AG09319 (cell line): ENCODE measurements at regions not wholly inside any gene's neighbourhood (a gene's known extent, or its start where the extent isn't known, plus 50 kb on each side); places are given as distances from the start of the nearest gene placed in this dataset.

Experiments
- DNase-seq: peaks from one replicate; pipeline ENCODE4 v3.0.0-alpha.2; 2010; ENCODE audit warnings: low read depth; ENCODE audit errors: extremely low read depth
- TF ChIP-seq, protein P1 (sequence below): IDR thresholded peaks from 2 replicates; pipeline ENCODE4 v1.5.1; 2011; ENCODE audit warnings: low read depth, mild to moderate bottlenecking, inconsistent platforms, low read length, moderate library complexity

DNA sequence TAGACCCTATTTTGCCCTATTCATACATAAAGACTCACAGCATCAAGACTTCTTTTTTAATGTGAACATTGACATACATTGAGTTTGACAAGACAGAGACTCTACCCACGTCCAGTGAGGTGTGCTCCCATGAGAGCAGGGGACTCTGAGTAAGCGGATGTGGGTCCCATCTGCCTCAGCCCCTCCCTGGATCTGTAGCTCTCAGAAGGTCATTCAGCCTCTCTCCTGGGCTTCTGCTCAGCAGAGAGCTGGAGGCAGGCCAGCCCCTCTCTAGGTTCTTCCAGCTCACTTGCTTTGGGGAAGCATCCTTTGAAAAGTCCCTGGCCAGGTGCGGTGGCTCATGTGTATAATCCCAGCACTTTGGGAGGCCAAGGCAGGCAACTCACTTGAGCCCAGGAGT lies 146.9 kb upstream of the ZMIZ1 start:
- no peak for DNase-seq
- TF ChIP-seq, protein P1, sequence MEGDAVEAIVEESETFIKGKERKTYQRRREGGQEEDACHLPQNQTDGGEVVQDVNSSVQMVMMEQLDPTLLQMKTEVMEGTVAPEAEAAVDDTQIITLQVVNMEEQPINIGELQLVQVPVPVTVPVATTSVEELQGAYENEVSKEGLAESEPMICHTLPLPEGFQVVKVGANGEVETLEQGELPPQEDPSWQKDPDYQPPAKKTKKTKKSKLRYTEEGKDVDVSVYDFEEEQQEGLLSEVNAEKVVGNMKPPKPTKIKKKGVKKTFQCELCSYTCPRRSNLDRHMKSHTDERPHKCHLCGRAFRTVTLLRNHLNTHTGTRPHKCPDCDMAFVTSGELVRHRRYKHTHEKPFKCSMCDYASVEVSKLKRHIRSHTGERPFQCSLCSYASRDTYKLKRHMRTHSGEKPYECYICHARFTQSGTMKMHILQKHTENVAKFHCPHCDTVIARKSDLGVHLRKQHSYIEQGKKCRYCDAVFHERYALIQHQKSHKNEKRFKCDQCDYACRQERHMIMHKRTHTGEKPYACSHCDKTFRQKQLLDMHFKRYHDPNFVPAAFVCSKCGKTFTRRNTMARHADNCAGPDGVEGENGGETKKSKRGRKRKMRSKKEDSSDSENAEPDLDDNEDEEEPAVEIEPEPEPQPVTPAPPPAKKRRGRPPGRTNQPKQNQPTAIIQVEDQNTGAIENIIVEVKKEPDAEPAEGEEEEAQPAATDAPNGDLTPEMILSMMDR: no peak

DNA sequence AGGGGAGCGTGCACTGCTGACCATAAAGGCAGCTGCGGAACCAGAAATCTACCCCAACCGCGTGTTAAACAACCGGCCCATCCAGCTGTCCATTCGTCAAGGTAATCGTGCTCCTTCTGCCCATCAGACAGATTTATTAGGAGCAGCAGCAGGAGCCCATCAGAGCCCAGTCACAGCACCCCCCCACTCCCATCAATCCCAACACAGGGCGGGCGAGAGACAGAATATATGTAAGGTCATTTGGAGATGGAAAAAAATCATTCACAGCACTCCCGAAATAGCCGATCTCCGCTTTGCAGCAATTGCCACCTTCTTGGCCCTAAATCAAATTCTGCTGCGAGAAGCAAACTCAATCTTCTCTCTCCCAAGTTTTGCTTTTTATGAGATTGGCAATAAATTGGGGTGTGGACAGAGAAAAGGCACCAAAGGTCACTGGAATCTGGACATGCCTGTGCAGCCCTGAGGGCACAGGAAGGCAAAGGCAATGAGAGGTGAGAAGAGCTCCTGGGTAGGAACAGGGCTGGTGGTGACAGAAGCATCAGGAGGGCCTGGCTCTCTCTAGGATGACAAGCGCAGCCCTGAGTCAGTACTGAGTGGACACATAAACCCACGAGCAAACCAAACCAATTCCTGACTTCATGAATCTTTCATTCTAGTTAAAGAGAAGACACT lies 145.0 kb upstream of the ZMIZ1 start:
- TF ChIP-seq, protein P1: no peak
- no peak for DNase-seq

DNA sequence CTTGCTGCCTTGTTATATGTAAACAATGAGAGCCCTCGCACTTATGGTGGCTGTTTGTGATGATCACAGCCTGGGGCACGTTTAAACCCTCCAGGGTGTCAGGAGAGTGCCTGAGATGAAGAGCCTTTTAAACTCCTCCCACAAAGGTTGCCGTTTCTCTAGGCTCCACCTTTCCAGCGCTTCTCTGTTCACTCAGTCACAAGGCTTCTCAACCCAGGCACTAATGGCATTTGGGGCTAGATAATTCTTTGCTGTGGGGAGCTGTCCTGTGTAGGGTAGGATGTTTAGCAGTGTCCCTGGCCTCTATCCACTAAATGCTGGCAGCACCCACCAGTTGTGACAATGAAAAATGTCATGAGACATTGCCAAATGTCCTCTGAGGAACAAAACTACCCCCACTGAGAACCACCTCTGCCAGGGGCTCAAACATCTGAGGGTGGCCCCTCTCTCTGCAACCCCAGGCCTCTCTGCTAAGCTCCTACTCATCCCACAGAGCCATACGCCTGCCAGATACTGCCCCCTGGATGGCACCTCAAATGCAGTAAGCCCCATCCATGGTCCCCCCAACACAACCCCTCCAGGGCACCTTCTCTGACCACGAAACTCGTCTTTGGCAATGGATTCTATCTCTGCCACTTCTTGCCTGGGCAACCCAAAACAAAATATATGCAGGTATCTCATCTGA lies 144.3 kb upstream of the ZMIZ1 start:
- DNase-seq: no peak
- TF ChIP-seq, protein P1: no peak

DNA sequence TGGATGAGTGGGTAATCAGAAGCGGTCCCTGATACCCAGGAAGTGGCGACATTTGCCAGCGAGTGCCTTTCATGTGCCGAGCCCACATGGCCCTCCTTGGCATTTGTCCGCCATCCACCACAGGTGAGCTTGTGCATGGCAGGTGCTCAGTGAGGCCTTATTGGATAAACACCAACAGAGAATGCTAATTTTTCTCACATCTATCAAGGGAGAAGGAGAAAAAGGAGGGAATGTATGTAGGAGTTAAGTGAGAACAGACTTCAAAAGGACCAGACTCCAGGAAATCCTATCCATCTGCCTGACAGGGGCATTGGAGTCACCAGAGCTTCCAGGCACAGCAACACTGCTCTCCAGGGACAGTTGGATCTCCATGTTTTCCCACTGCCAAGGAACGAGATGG lies 143.5 kb upstream of the ZMIZ1 start:
- TF ChIP-seq, protein P1: no peak
- DNase-seq: no peak

DNA sequence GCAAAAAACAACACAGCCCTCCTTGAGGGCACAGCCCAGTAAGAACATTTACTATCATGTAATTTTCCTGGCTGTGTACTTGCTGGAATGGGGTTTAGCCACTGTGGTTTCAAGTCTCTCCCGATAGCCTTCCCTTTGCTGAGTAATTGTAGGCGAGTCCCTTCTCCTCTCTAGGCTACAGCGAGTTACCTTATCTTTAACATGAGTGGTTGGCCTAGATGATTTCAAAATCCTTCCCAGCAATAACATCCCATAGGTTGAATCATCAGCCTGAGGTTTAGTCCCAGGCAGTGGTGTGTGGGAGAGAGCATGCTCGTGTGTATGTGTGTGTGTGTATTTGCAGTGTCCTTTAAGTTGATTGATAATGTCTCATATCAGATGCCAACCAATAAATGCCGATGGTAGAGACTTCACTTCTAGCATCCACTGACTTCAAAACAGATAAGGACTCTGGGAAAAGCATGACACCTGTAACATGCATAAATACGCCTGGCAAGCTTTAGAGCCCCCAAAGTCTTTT lies 142.9 kb upstream of the ZMIZ1 start:
- TF ChIP-seq, protein P1: no peak
- DNase-seq: peak; percentile 75

DNA sequence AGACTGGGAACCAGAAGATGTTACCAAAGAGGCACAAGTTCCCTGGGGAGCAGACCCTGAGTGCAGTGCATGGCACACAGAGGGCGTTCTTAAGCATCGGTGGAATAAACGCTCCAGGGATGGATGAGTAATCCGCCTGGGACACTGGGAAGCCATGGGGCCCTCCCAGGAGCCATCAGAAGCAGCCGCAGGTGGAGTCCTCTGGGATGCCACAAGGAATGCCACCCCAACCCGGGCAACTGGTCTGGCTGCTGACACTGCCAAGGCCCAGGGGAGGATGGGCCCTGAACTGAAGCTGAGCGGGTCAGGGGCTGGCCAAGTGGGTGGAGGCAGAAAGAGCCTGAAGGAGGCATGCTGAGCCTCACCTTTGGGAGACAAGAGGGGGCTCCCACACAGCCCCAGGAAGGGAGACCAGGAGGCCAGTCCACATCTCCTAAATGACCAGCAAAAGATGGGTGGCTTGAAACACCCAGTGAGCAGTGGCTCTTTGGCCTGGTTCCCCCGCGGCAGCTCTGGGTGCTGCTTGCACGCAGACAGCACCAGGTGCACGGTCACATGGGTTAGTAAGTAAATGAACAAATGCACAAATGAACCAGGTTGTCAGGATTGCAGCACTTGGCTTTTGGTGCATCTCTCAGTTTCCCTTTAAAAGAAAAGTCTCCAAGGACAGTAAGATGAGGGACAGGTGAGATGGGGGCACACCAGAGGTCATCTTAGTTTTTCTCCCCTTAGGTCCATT lies 141.3 kb upstream of the ZMIZ1 start:
- TF ChIP-seq, protein P1: no peak
- no peak for DNase-seq

DNA sequence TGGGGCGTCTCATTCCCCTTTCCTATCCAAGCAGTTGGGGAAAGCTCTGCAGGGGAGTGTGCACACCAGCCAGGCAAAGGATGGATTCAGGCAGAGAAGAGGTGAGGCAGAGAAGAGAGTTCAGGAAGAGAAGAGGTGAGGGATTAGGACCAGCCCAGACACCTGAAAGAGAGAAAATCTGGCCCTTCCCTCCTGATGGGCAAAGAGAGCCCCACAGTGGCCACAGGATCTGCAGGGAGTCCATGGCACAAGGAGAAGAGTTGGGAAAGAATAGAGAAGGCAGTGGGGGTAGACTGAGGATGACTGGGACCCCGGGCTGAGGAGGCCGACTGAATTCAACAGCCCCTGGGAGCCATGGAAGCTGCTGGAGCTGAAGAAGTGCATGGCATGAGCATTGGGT lies 140.4 kb upstream of the ZMIZ1 start:
- TF ChIP-seq, protein P1: no peak
- DNase-seq: no peak
